Peyer's patch (tissue), 4 donors: ENCODE measurements at regions not wholly inside any gene's neighbourhood (a gene's known extent, or its start where the extent isn't known, plus 50 kb on each side); places are given as distances from the start of the nearest gene placed in this dataset.
"Not testable (repeated sequence)": the region's sequence is repeated elsewhere in the genome, so short reads cannot be mapped to it uniquely, and the experiment has no call there.

Experiments
- DNase-seq, 3 donors: peaks; one replicate each; pipeline ENCODE4 v3.0.0-alpha.2; 2017 to 2019
- H3K27ac ChIP-seq, 4 donors: fragments of 200-600 bp; sonication (generic); one replicate each; pipeline ENCODE4 v1.5.1; 2016 to 2019
- H3K27me3 ChIP-seq, 2 donors: fragments of 200-600 bp; sonication (generic); one replicate each; pipeline ENCODE4 v1.5.1; 2019
- H3K36me3 ChIP-seq, 3 donors: fragments of 200-600 bp; sonication (generic); one replicate each; pipeline ENCODE4 v1.5.1; 2016 to 2019
- H3K4me1 ChIP-seq, 4 donors: fragments of 200-600 bp; sonication (generic); one replicate each; pipeline ENCODE4 v1.5.1; 2016 to 2019
- H3K4me3 ChIP-seq, 4 donors: fragments of 200-600 bp; sonication (generic); 1 replicate in 3 of 4; 2 replicates in 1 of 4; pipeline ENCODE4 v1.5.1; 2016 to 2019; ENCODE audit warnings: mild to moderate bottlenecking in 1 of 4
- H3K9me3 ChIP-seq, 4 donors: fragments of 200-600 bp; sonication (generic); one replicate each; pipeline ENCODE4 v1.5.1; 2016 to 2019; ENCODE audit warnings: mild to moderate bottlenecking in 1 of 4
- POLR2A ChIP-seq, 2 donors: fragments of 450-650 bp; IDR thresholded peaks; one replicate each; pipeline ENCODE4 v1.5.1; 2017; ENCODE audit warnings: antibody characterized with exemption in 2 of 2, mild to moderate bottlenecking in 2 of 2, moderate library complexity in 2 of 2
- TF ChIP-seq, protein P1 (sequence below), 6 experiments: fragments of 450-650 bp in 4 of 6; fragments of 200-600 bp in 2 of 6; sonication (generic) in 1 of 6; IDR thresholded peaks; one replicate each; pipeline ENCODE4 v1.5.1; 2017 to 2019; ENCODE audit warnings: antibody characterized with exemption in 6 of 6, mild to moderate bottlenecking in 3 of 6, moderate library complexity in 1 of 6

GRCh38 chr20:22523499-22524392 is 60.6 kb downstream of the FOXA2 start:
- Histone ChIP-seq H3K4me3 (no peak overlapping the region), H3K9me3 (no peaks in the 10 kb centered on the region), H3K36me3 (no peaks in the 10 kb centered on the region), H3K4me1 (peaks cover 0 to 6% (median 0%) of the 10 kb centered on the region in 4 donors), H3K27ac (peak overlapping the region in 1 of 4 donors; percentile 41), H3K27me3 (no peaks in the 10 kb centered on the region)
- DNase-seq = peak in 1 of 3 donors; percentile 60
- TF ChIP-seq, protein P1, sequence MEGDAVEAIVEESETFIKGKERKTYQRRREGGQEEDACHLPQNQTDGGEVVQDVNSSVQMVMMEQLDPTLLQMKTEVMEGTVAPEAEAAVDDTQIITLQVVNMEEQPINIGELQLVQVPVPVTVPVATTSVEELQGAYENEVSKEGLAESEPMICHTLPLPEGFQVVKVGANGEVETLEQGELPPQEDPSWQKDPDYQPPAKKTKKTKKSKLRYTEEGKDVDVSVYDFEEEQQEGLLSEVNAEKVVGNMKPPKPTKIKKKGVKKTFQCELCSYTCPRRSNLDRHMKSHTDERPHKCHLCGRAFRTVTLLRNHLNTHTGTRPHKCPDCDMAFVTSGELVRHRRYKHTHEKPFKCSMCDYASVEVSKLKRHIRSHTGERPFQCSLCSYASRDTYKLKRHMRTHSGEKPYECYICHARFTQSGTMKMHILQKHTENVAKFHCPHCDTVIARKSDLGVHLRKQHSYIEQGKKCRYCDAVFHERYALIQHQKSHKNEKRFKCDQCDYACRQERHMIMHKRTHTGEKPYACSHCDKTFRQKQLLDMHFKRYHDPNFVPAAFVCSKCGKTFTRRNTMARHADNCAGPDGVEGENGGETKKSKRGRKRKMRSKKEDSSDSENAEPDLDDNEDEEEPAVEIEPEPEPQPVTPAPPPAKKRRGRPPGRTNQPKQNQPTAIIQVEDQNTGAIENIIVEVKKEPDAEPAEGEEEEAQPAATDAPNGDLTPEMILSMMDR (IDR thresholded peaks at IDR 0.05) = no peak
- no peak for TF ChIP-seq POLR2A (IDR thresholded peaks at IDR 0.05)

DNA sequence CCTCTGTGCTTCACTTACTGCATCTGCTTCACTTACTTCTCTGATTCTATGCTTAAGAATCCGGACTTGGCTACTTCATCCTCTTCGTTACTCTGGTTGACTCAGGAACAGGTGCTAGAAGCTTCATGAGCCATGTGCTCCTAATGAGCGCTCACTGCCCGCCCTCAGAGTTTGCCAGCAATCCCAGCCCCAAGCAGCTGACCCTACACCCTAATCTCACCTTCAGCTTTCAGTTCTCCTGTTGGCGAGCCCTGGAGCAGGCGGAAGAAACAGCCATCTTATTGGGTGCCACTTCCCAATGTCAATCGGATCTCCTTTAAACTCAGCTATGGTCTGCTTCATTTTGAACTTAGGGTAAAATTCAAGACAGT is 61.3 kb downstream of the FOXA2 start:
- no peaks in the 10 kb centered on the region for H3K27me3 ChIP-seq
- H3K36me3 ChIP-seq = no peaks in the 10 kb centered on the region
- no peaks in the 10 kb centered on the region for H3K9me3 ChIP-seq
- DNase-seq = no peak
- peaks cover 0 to 6% (median 0%) of the 10 kb centered on the region in 4 donors for H3K4me1 ChIP-seq
- peak overlapping the region in 1 of 4 donors; percentile 41 for H3K27ac ChIP-seq
- no peak overlapping the region for H3K4me3 ChIP-seq
- TF ChIP-seq POLR2A (IDR thresholded peaks at IDR 0.05) = no peak
- TF ChIP-seq, protein P1 (IDR thresholded peaks at IDR 0.05) = no peak

DNA sequence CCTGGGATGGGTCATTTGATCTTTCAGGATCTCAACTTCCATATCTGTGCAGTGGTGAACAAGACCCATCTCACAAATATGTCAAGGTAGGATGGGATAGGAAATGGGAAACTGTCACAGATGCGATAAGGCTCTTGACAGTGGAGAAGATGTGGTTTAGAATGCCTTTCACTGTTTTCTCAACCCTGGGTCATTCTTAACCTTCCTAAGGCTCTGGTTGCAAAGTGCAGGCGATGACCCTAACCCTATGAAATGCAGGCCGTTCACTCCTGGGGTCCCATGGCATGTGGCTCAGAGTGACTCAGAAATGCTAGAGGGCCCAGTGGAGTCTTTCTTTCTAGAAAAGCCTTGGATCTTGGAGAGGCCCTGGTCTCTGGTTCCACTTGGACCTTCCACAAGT is 61.7 kb downstream of the FOXA2 start:
- DNase-seq = no peak
- H3K27me3 ChIP-seq = no peaks in the 10 kb centered on the region
- H3K36me3 ChIP-seq = no peaks in the 10 kb centered on the region
- no peaks in the 10 kb centered on the region for H3K9me3 ChIP-seq
- peak overlapping the region in 1 of 4 donors; percentile 41 for H3K27ac ChIP-seq
- H3K4me3 ChIP-seq = no peak overlapping the region
- TF ChIP-seq, protein P1 (IDR thresholded peaks at IDR 0.05) = no peak
- no peak for TF ChIP-seq POLR2A (IDR thresholded peaks at IDR 0.05)
- peaks cover 0 to 6% (median 0%) of the 10 kb centered on the region in 4 donors for H3K4me1 ChIP-seq

- H3K36me3 ChIP-seq, H3K27me3 ChIP-seq, H3K9me3 ChIP-seq, H3K27ac ChIP-seq, H3K4me1 ChIP-seq, DNase-seq, H3K4me3 ChIP-seq: not testable (repeated sequence)
Measured at GRCh38 chr20:22521940-22522339, 62.4 kb downstream of the FOXA2 start.

GRCh38 chr20:22520381-22520780 is 64.0 kb downstream of the FOXA2 start:
- no peak for DNase-seq

DNA sequence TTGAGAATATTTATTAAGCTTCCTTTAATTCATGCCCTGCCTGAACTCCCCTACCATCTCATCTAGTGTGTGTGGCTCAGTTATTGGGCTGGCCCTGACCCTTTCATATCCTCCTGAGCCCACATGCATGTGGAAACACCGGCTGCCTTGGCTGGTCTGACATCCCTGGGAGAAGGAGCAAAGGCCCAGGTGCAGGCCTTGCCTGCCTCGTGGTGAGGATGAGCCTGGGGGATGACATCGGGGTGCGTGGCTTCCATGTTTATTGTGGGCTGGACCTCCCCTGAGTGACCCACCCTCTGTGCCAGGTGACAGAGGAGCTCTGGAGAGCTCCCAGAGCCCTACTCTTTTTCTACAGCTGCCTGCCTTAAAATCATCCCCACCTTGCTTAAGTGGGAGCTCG is 69.1 kb downstream of the FOXA2 start:
- no peaks in the 10 kb centered on the region for H3K36me3 ChIP-seq
- TF ChIP-seq, protein P1 (IDR thresholded peaks at IDR 0.05) = no peak
- no peak for TF ChIP-seq POLR2A (IDR thresholded peaks at IDR 0.05)
- H3K27me3 ChIP-seq = no peaks in the 10 kb centered on the region
- no peaks in the 10 kb centered on the region for H3K9me3 ChIP-seq
- DNase-seq = no peak
- H3K4me3 ChIP-seq = no peak overlapping the region
- H3K4me1 ChIP-seq = no peaks in the 10 kb centered on the region
- H3K27ac ChIP-seq = no peak overlapping the region

More at GRCh38 chr20:22520381-22520780, 64.0 kb downstream of the FOXA2 start:
- Histone ChIP-seq H3K27ac (no peak overlapping the region), H3K9me3 (no peaks in the 10 kb centered on the region), H3K27me3 (no peaks in the 10 kb centered on the region), H3K4me1 (peaks cover 0 to 6% (median 0%) of the 10 kb centered on the region in 4 donors), H3K4me3 (no peak overlapping the region), H3K36me3 (no peaks in the 10 kb centered on the region)
- TF ChIP-seq POLR2A (IDR thresholded peaks at IDR 0.05) = no peak
- TF ChIP-seq, protein P1 (IDR thresholded peaks at IDR 0.05) = no peak
